ENCODE measurements at regions not wholly inside any gene's neighbourhood (a gene's known extent, or its start where the extent isn't known, plus 50 kb on each side); places are given as distances from the start of the nearest gene placed in this dataset.
A peak's percentile ranks its signal among the peaks of the same experiment; 100 is the strongest.

DNA sequence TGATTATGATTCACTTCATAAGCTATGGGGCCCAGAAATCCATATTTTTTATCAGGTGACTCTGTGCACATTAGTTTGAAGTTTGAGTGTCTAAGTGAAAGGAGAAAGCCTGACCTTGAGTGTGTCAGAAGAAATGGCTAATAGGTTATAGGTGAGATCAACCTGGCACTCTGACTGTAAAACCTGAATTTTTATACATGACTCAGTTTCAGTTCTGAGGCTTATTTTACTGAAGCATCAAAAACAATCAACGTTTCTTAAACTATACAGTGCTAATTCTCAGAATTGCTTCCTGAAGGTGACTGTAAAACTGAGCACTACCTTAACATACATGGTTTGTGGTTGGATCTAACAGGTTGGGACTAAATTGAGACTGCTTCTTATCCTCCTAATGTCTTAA is 159.4 kb upstream of the AHR start:
- POLR2A ChIA-PET: no interaction called here

DNA sequence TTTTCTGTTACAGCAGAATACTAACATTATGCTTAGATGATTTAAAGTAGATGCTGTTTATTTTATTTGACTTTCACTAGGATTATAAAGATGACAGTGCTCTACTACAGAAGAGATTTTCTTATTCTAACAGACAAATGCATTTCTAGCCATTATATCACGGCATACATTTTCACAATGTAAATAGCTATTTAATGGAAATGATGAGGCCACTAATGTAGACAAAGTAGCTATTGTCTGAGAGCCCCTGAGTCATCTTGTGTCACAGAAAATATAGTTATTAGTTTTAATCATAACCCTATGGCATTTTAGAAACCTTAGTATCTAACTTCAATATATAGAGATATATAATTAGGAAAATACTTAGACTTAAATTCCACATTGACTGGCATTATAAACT is 158.0 kb upstream of the AHR start:
- no peak for DNase-seq
- Histone ChIP-seq H3K4me1 (ENCODE audit: control extremely low read depth in 1 of 4, control insufficient read depth in 4 of 4, insufficient read depth in 4 of 4, low read length in 3 of 4) (peaks cover 3 to 27% (median 18%) of the 10 kb centered on the region in 4 experiments), H3K27me3 (replicated peaks in 2 of 5; ENCODE audit: control insufficient read depth in 4 of 5, insufficient read depth in 5 of 5, low read length in 4 of 5) (no peaks in the 10 kb centered on the region), H3K36me3 (ENCODE audit: control insufficient read depth in 4 of 4, insufficient read depth in 4 of 4, low read length in 3 of 4) (no peaks in the 10 kb centered on the region), H3K9me3 (ENCODE audit: control extremely low read depth in 1 of 5, control insufficient read depth in 4 of 5, insufficient read depth in 2 of 5, low read depth in 1 of 5, low read length in 4 of 5) (no peaks in the 10 kb centered on the region), H3K4me3 (ENCODE audit: control insufficient read depth in 1 of 7, extremely low read depth in 1 of 7, insufficient read depth in 4 of 7, low read depth in 2 of 7, low read length in 6 of 7) (no peak overlapping the region), H3K27ac (ENCODE audit: insufficient read depth in 1 of 2, low read depth in 1 of 2, low read length in 2 of 2, poor library complexity in 1 of 2, severe bottlenecking in 2 of 2) (no peak overlapping the region)
- CTCF ChIA-PET: interaction anchor here (0.6 kb wide), 1 partner anchor 15 kb away, joined by 3 read pairs; no protein-coding TSS in a partner anchor
- POLR2A ChIA-PET: no interaction called here
- WGBS (ENCODE audit: insufficient coverage): no CpG with 5 or more reads among the region's 1 CpG

More for the DNA sequence above, 159.4 kb upstream of the AHR start:
- Histone ChIP-seq H3K27ac (ENCODE audit: insufficient read depth in 1 of 2, low read depth in 1 of 2, low read length in 2 of 2, poor library complexity in 1 of 2, severe bottlenecking in 2 of 2) (no peak overlapping the region), H3K27me3 (replicated peaks in 2 of 5; ENCODE audit: control insufficient read depth in 4 of 5, insufficient read depth in 5 of 5, low read length in 4 of 5) (no peaks in the 10 kb centered on the region), H3K4me3 (ENCODE audit: control insufficient read depth in 1 of 7, extremely low read depth in 1 of 7, insufficient read depth in 4 of 7, low read depth in 2 of 7, low read length in 6 of 7) (no peak overlapping the region), H3K9me3 (ENCODE audit: control extremely low read depth in 1 of 5, control insufficient read depth in 4 of 5, insufficient read depth in 2 of 5, low read depth in 1 of 5, low read length in 4 of 5) (no peaks in the 10 kb centered on the region), H3K36me3 (ENCODE audit: control insufficient read depth in 4 of 4, insufficient read depth in 4 of 4, low read length in 3 of 4) (no peaks in the 10 kb centered on the region), H3K4me1 (ENCODE audit: control extremely low read depth in 1 of 4, control insufficient read depth in 4 of 4, insufficient read depth in 4 of 4, low read length in 3 of 4) (peaks cover 3 to 26% (median 14%) of the 10 kb centered on the region in 4 experiments)
- DNase-seq: no peak
- CTCF ChIA-PET: no interaction called here
- WGBS (ENCODE audit: insufficient coverage): no CpG with 5 or more reads among the region's 1 CpG

DNA sequence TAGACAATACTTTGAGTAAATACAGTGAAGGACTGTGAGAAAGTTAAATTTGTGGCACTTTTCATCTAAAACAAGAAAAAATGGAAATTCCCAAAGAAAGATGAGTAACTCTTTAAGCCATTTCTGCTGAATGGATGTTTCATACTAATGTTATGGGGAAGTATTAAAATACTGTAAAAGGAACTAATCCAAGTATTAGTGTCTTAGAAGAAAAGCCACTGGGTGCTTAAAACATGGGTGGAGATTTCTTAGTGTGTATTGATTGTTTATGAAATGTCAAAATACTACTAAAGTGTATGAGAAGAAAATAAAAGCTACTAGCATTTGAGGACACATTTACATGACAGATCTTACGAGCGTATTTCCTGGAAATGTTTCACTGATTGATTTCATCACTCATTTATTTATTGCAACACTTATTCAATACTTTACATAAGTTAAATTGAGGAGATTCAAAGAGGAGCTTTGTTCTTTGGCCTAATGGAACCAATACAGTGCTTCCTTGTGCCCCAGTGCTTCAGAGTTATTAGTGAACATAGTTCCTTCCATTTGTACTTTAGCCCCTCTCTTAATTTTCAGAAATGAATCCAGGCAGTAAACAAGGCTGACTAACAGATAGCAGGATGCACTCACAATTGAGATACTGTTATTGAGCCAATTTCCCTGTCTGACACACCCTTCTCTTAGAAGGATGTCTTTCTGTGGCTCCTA is 155.5 kb upstream of the AHR start:
- peak overlapping the region in 1 of 2 experiments; percentile 59 for H3K27ac ChIP-seq (ENCODE audit: insufficient read depth in 1 of 2, low read depth in 1 of 2, low read length in 2 of 2, poor library complexity in 1 of 2, severe bottlenecking in 2 of 2)
- peaks cover 3 to 27% (median 18%) of the 10 kb centered on the region in 4 experiments for H3K4me1 ChIP-seq (ENCODE audit: control extremely low read depth in 1 of 4, control insufficient read depth in 4 of 4, insufficient read depth in 4 of 4, low read length in 3 of 4)
- no CpG with 5 or more reads among the region's 2 CpGs for WGBS (ENCODE audit: insufficient coverage)
- ChIA-PET CTCF (interaction anchor here (1.2 to 1.4 kb wide), 2 partner anchors 11 to 80 kb away, joined by 3 read pairs; no protein-coding TSS in a partner anchor), POLR2A (no interaction called here)
- DNase-seq: no peak
- H3K9me3 ChIP-seq (ENCODE audit: control extremely low read depth in 1 of 5, control insufficient read depth in 4 of 5, insufficient read depth in 2 of 5, low read depth in 1 of 5, low read length in 4 of 5): no peaks in the 10 kb centered on the region
- H3K36me3 ChIP-seq (ENCODE audit: control insufficient read depth in 4 of 4, insufficient read depth in 4 of 4, low read length in 3 of 4): no peaks in the 10 kb centered on the region
- H3K27me3 ChIP-seq (replicated peaks in 2 of 5; ENCODE audit: control insufficient read depth in 4 of 5, insufficient read depth in 5 of 5, low read length in 4 of 5): no peaks in the 10 kb centered on the region
- H3K4me3 ChIP-seq (ENCODE audit: control insufficient read depth in 1 of 7, extremely low read depth in 1 of 7, insufficient read depth in 4 of 7, low read depth in 2 of 7, low read length in 6 of 7): peak overlapping the region in 1 of 7 experiments; percentile 40

DNA sequence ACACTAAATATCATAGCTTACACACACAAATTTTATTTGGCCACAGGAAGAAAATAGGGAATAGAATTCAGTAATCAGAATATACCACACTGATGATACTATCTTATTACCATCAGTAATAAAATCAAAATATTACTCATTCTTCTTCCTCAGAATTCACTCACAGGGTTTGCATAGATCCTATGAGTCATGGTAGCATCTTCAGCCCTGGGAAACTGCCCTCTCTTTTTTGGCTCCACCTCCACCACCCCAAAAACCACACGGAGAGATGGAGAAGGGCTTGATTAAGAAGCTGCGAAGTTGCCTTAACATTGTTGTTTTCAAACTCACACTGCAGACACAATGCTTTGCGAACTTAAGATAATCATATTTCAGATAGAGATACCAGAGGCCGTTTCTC is 154.1 kb upstream of the AHR start:
- no peaks in the 10 kb centered on the region for H3K27me3 ChIP-seq (replicated peaks in 2 of 5; ENCODE audit: control insufficient read depth in 4 of 5, insufficient read depth in 5 of 5, low read length in 4 of 5)
- ChIA-PET POLR2A (no interaction called here), CTCF (interaction anchor here (1.0 to 1.4 kb wide), 3 partner anchors 9 to 81 kb away, joined by 3 read pairs; no protein-coding TSS in a partner anchor)
- H3K27ac ChIP-seq (ENCODE audit: insufficient read depth in 1 of 2, low read depth in 1 of 2, low read length in 2 of 2, poor library complexity in 1 of 2, severe bottlenecking in 2 of 2): no peak overlapping the region
- peak; percentile 56 to 91 (median 87) for DNase-seq
- H3K4me1 ChIP-seq (ENCODE audit: control extremely low read depth in 1 of 4, control insufficient read depth in 4 of 4, insufficient read depth in 4 of 4, low read length in 3 of 4): peaks cover 3 to 23% (median 15%) of the 10 kb centered on the region in 4 experiments
- H3K9me3 ChIP-seq (ENCODE audit: control extremely low read depth in 1 of 5, control insufficient read depth in 4 of 5, insufficient read depth in 2 of 5, low read depth in 1 of 5, low read length in 4 of 5): no peaks in the 10 kb centered on the region
- H3K4me3 ChIP-seq (ENCODE audit: control insufficient read depth in 1 of 7, extremely low read depth in 1 of 7, insufficient read depth in 4 of 7, low read depth in 2 of 7, low read length in 6 of 7): no peak overlapping the region
- WGBS (ENCODE audit: insufficient coverage): 0% methylated on average over 1 of the region's 4 CpGs
- no peaks in the 10 kb centered on the region for H3K36me3 ChIP-seq (ENCODE audit: control insufficient read depth in 4 of 4, insufficient read depth in 4 of 4, low read length in 3 of 4)

DNA sequence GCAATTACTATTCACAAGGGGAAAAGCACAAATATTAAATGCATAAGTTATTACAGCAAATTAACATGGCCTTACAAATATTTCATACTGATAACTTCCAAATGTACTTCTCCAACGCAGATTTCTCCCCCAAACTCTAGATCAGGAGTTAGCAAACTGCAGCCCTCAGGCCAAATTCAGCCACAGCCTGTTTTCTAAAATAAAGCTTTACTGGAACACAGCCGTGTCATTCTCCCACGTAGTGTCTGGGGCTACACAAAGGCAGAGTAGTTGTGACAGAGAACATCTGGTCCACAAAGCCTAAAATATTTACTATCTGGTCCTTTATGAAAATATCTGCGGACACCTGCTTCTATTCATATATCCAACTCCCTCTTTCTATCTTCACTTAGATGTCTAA is 151.8 kb upstream of the AHR start:
- Histone ChIP-seq H3K36me3 (ENCODE audit: control insufficient read depth in 4 of 4, insufficient read depth in 4 of 4, low read length in 3 of 4) (no peaks in the 10 kb centered on the region), H3K27me3 (replicated peaks in 2 of 5; ENCODE audit: control insufficient read depth in 4 of 5, insufficient read depth in 5 of 5, low read length in 4 of 5) (no peaks in the 10 kb centered on the region), H3K9me3 (ENCODE audit: control extremely low read depth in 1 of 5, control insufficient read depth in 4 of 5, insufficient read depth in 2 of 5, low read depth in 1 of 5, low read length in 4 of 5) (no peaks in the 10 kb centered on the region), H3K27ac (ENCODE audit: insufficient read depth in 1 of 2, low read depth in 1 of 2, low read length in 2 of 2, poor library complexity in 1 of 2, severe bottlenecking in 2 of 2) (no peak overlapping the region), H3K4me1 (ENCODE audit: control extremely low read depth in 1 of 4, control insufficient read depth in 4 of 4, insufficient read depth in 4 of 4, low read length in 3 of 4) (peaks cover 0 to 13% (median 8%) of the 10 kb centered on the region in 4 experiments), H3K4me3 (ENCODE audit: control insufficient read depth in 1 of 7, extremely low read depth in 1 of 7, insufficient read depth in 4 of 7, low read depth in 2 of 7, low read length in 6 of 7) (no peak overlapping the region)
- DNase-seq: no peak
- 90% methylated on average over 3 of the region's 4 CpGs for WGBS (ENCODE audit: insufficient coverage)
- POLR2A ChIA-PET: no interaction called here
- CTCF ChIA-PET: interaction anchor here (1.6 kb wide), 1 partner anchor 10 kb away, joined by 5 read pairs; no protein-coding TSS in a partner anchor

DNA sequence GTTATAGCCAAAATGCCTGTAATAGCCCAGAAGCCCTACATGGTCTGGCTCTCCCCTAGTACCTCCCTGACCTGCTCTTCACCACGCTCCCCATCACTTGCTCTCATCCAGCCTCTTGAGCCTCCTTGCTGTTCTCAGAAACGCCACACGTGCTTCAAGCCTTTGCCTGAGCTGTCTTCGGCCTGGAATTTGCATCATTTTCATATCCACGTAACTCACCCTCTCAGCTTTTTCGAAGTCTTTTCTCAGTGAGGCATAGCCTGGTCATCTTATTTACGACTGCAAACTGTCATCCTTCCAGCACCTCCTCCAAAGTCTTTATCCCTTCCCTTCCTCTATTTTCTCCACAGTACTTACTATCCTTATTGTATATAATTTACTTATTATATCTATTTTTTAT is 151.0 kb upstream of the AHR start:
- ChIA-PET CTCF (interaction anchor here (0.9 to 1.6 kb wide), 2 partner anchors 10 to 51 kb away, joined by 3 to 5 read pairs; no protein-coding TSS in a partner anchor), POLR2A (no interaction called here)
- peaks cover 0 to 20% (median 10%) of the 10 kb centered on the region in 4 experiments for H3K4me1 ChIP-seq (ENCODE audit: control extremely low read depth in 1 of 4, control insufficient read depth in 4 of 4, insufficient read depth in 4 of 4, low read length in 3 of 4)

DNA sequence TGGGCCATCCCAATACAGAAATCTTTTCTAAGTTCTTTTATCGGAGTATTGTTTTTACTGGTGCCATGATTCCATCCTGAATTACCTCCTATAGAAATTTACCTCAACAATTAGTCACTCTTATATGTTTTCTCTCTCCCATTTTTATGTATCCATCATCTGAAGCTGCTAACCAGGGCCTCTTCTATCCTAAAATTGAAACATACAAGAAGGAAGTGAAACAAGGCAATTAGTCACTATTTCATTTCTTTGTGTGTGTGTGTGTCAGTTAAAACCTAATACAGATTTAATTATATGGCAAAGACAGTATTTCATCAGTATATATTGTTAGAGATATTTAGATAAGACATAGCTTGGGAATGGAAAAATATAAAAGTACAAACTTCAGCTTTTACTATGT is 148.4 kb upstream of the AHR start:
- Histone ChIP-seq H3K4me1 (ENCODE audit: control extremely low read depth in 1 of 4, control insufficient read depth in 4 of 4, insufficient read depth in 4 of 4, low read length in 3 of 4) (peaks cover 2 to 20% (median 7%) of the 10 kb centered on the region in 4 experiments), H3K27ac (ENCODE audit: insufficient read depth in 1 of 2, low read depth in 1 of 2, low read length in 2 of 2, poor library complexity in 1 of 2, severe bottlenecking in 2 of 2) (no peak overlapping the region), H3K9me3 (ENCODE audit: control extremely low read depth in 1 of 5, control insufficient read depth in 4 of 5, insufficient read depth in 2 of 5, low read depth in 1 of 5, low read length in 4 of 5) (peaks cover 0 to 2% (median 0%) of the 10 kb centered on the region in 5 experiments), H3K4me3 (ENCODE audit: control insufficient read depth in 1 of 7, extremely low read depth in 1 of 7, insufficient read depth in 4 of 7, low read depth in 2 of 7, low read length in 6 of 7) (no peak overlapping the region), H3K36me3 (ENCODE audit: control insufficient read depth in 4 of 4, insufficient read depth in 4 of 4, low read length in 3 of 4) (no peaks in the 10 kb centered on the region), H3K27me3 (replicated peaks in 2 of 5; ENCODE audit: control insufficient read depth in 4 of 5, insufficient read depth in 5 of 5, low read length in 4 of 5) (no peaks in the 10 kb centered on the region)
- WGBS (ENCODE audit: insufficient coverage): 100% methylated on average over 1 of the region's 1 CpG
- DNase-seq: no peak
- POLR2A ChIA-PET: no interaction called here
- CTCF ChIA-PET: interaction anchor here (1.8 kb wide), 1 partner anchor 17 kb away, joined by 7 read pairs; no protein-coding TSS in a partner anchor

More for the DNA sequence above, 151.0 kb upstream of the AHR start:
- Histone ChIP-seq H3K9me3 (ENCODE audit: control extremely low read depth in 1 of 5, control insufficient read depth in 4 of 5, insufficient read depth in 2 of 5, low read depth in 1 of 5, low read length in 4 of 5) (no peaks in the 10 kb centered on the region), H3K4me3 (ENCODE audit: control insufficient read depth in 1 of 7, extremely low read depth in 1 of 7, insufficient read depth in 4 of 7, low read depth in 2 of 7, low read length in 6 of 7) (no peak overlapping the region), H3K36me3 (ENCODE audit: control insufficient read depth in 4 of 4, insufficient read depth in 4 of 4, low read length in 3 of 4) (no peaks in the 10 kb centered on the region), H3K27ac (ENCODE audit: insufficient read depth in 1 of 2, low read depth in 1 of 2, low read length in 2 of 2, poor library complexity in 1 of 2, severe bottlenecking in 2 of 2) (no peak overlapping the region), H3K27me3 (replicated peaks in 2 of 5; ENCODE audit: control insufficient read depth in 4 of 5, insufficient read depth in 5 of 5, low read length in 4 of 5) (no peaks in the 10 kb centered on the region)
- 98% methylated on average over 6 of the region's 7 CpGs for WGBS (ENCODE audit: insufficient coverage)
- DNase-seq: no peak

Data from common myeloid progenitor, CD34-positive (primary cell).